Activated naive CD4-positive, alpha-beta T cell treated with anti-CD3 and anti-CD28 coated beads for 36 hours (primary cell): ENCODE measurements at regions not wholly inside any gene's neighbourhood (a gene's known extent, or its start where the extent isn't known, plus 50 kb on each side); places are given as distances from the start of the nearest gene placed in this dataset.

Experiments used
- CTCF ChIA-PET: fragments of 350-600 bp; sonication (Branson Sonifier 250); formaldehyde crosslinking; loops from one replicate; lab custom pipeline; 2021; ENCODE audit warnings: antibody characterized with exemption; lab: Charles Lee
- DNase-seq: peaks from one replicate; pipeline ENCODE4 v3.0.0-alpha.2; 2020
- H3K27ac Mint-ChIP-seq: one replicate; pipeline ENCODE4 v1.8.0; 2021; ENCODE audit warnings: mild to moderate bottlenecking, mixed read lengths
- H3K27me3 Mint-ChIP-seq: one replicate; pipeline ENCODE4 v1.8.0; 2021; ENCODE audit warnings: low read depth, mixed read lengths
- H3K36me3 Mint-ChIP-seq: one replicate; pipeline ENCODE4 v1.8.0; 2021; ENCODE audit warnings: low read depth, mixed read lengths
- H3K4me1 Mint-ChIP-seq: one replicate; pipeline ENCODE4 v1.8.0; 2021; ENCODE audit warnings: low read depth, mixed read lengths
- H3K4me3 Mint-ChIP-seq: one replicate; pipeline ENCODE4 v1.8.0; 2021; ENCODE audit warnings: mild to moderate bottlenecking, moderate library complexity, mixed read lengths
- H3K9me3 Mint-ChIP-seq: one replicate; pipeline ENCODE4 v1.8.0; 2021; ENCODE audit warnings: mixed read lengths
- intact Hi-C: fragments of 100-400 bp; cut with micrococcal nuclease; formaldehyde crosslinking; loops from one replicate; pipeline ENCODE4 v1.15.1; 2023

GRCh38 chr3:176814285-176814684, 383.0 kb downstream of the TBL1XR1 start:
- H3K4me1 Mint-ChIP-seq: no peaks in the 10 kb centered on the region
- H3K9me3 Mint-ChIP-seq: no peaks in the 10 kb centered on the region
- no peak overlapping the region for H3K27ac Mint-ChIP-seq
- intact Hi-C loops: no loop called here
- H3K4me3 Mint-ChIP-seq: no peak overlapping the region
- CTCF ChIA-PET: interaction anchor here (0.5 to 0.7 kb wide), 2 partner anchors 24 to 383 kb away, joined by 3 to 4 read pairs; no protein-coding TSS in a partner anchor
- peak; percentile 51 for DNase-seq
- H3K36me3 Mint-ChIP-seq: no peaks in the 10 kb centered on the region
- H3K27me3 Mint-ChIP-seq: peaks cover 2% of the 10 kb centered on the region

- no peaks in the 10 kb centered on the region for H3K27me3 Mint-ChIP-seq
- intact Hi-C loops: no loop called here
- H3K9me3 Mint-ChIP-seq: no peaks in the 10 kb centered on the region
- H3K4me1 Mint-ChIP-seq: no peaks in the 10 kb centered on the region
- H3K4me3 Mint-ChIP-seq: no peak overlapping the region
- no peak for DNase-seq
- no peak overlapping the region for H3K27ac Mint-ChIP-seq
- no peaks in the 10 kb centered on the region for H3K36me3 Mint-ChIP-seq
- CTCF ChIA-PET: no interaction called here
Observed at GRCh38 chr3:176807938-176808337, 389.3 kb downstream of the TBL1XR1 start.

- H3K4me1 Mint-ChIP-seq: no peaks in the 10 kb centered on the region
- no peaks in the 10 kb centered on the region for H3K9me3 Mint-ChIP-seq
Observed at GRCh38 chr3:176799675-176800074, 397.6 kb downstream of the TBL1XR1 start.

GRCh38 chr3:176798680-176799079, 398.6 kb downstream of the TBL1XR1 start:
- no peak for DNase-seq
- no peaks in the 10 kb centered on the region for H3K9me3 Mint-ChIP-seq
- no peak overlapping the region for H3K4me3 Mint-ChIP-seq
- H3K27me3 Mint-ChIP-seq: peaks cover 3% of the 10 kb centered on the region
- intact Hi-C loops: no loop called here
- CTCF ChIA-PET: no interaction called here
- H3K4me1 Mint-ChIP-seq: no peaks in the 10 kb centered on the region
- H3K27ac Mint-ChIP-seq: no peak overlapping the region
- no peaks in the 10 kb centered on the region for H3K36me3 Mint-ChIP-seq

More at GRCh38 chr3:176799675-176800074, 397.6 kb downstream of the TBL1XR1 start:
- Mint-ChIP-seq H3K27ac (no peak overlapping the region), H3K27me3 (peaks cover 3% of the 10 kb centered on the region), H3K36me3 (no peaks in the 10 kb centered on the region), H3K4me3 (no peak overlapping the region)
- DNase-seq: no peak
- CTCF ChIA-PET: no interaction called here
- intact Hi-C loops: no loop called here

- CTCF ChIA-PET: no interaction called here
- intact Hi-C loops: no loop called here
- Mint-ChIP-seq H3K27me3 (peaks cover 3% of the 10 kb centered on the region), H3K4me1 (no peaks in the 10 kb centered on the region), H3K36me3 (no peaks in the 10 kb centered on the region), H3K27ac (no peak overlapping the region), H3K9me3 (no peaks in the 10 kb centered on the region), H3K4me3 (no peak overlapping the region)
- DNase-seq: no peak
Observed at GRCh38 chr3:176796371-176796770, 400.9 kb downstream of the TBL1XR1 start.

GRCh38 chr3:176795891-176796290, 401.4 kb downstream of the TBL1XR1 start:
- Mint-ChIP-seq H3K9me3 (no peaks in the 10 kb centered on the region), H3K27ac (no peak overlapping the region), H3K4me3 (no peak overlapping the region), H3K27me3 (peaks cover 3% of the 10 kb centered on the region), H3K4me1 (no peaks in the 10 kb centered on the region), H3K36me3 (no peaks in the 10 kb centered on the region)
- no peak for DNase-seq
- CTCF ChIA-PET: no interaction called here
- intact Hi-C loops: no loop called here

GRCh38 chr3:176794406-176794805, 402.9 kb downstream of the TBL1XR1 start:
- Mint-ChIP-seq H3K27ac (no peak overlapping the region), H3K9me3 (no peaks in the 10 kb centered on the region)
- CTCF ChIA-PET: no interaction called here

GRCh38 chr3:176789947-176790346, 407.3 kb downstream of the TBL1XR1 start:
- Mint-ChIP-seq H3K27ac (no peak overlapping the region), H3K9me3 (no peaks in the 10 kb centered on the region), H3K27me3 (peaks cover 4% of the 10 kb centered on the region), H3K4me3 (no peak overlapping the region), H3K36me3 (no peaks in the 10 kb centered on the region), H3K4me1 (no peaks in the 10 kb centered on the region)
- CTCF ChIA-PET: interaction anchor here (0.7 kb wide), 1 partner anchor 24 kb away, joined by 3 read pairs; no protein-coding TSS in a partner anchor
- no peak for DNase-seq
- intact Hi-C loops: no loop called here

More at GRCh38 chr3:176794406-176794805, 402.9 kb downstream of the TBL1XR1 start:
- H3K27me3 Mint-ChIP-seq: peaks cover 3% of the 10 kb centered on the region
- no peaks in the 10 kb centered on the region for H3K36me3 Mint-ChIP-seq
- no peaks in the 10 kb centered on the region for H3K4me1 Mint-ChIP-seq
- H3K4me3 Mint-ChIP-seq: no peak overlapping the region
- no peak for DNase-seq
- intact Hi-C loops: no loop called here

- H3K36me3 Mint-ChIP-seq: no peaks in the 10 kb centered on the region
- intact Hi-C loops: no loop called here
- peaks cover 4% of the 10 kb centered on the region for H3K27me3 Mint-ChIP-seq
- H3K9me3 Mint-ChIP-seq: no peaks in the 10 kb centered on the region
- no peaks in the 10 kb centered on the region for H3K4me1 Mint-ChIP-seq
- H3K27ac Mint-ChIP-seq: no peak overlapping the region
- CTCF ChIA-PET: no interaction called here
- no peak overlapping the region for H3K4me3 Mint-ChIP-seq
- no peak for DNase-seq
Observed at GRCh38 chr3:176789281-176789705, 408.0 kb downstream of the TBL1XR1 start.

GRCh38 chr3:176787506-176787905, 409.8 kb downstream of the TBL1XR1 start:
- Mint-ChIP-seq H3K4me1 (no peaks in the 10 kb centered on the region), H3K36me3 (no peaks in the 10 kb centered on the region), H3K27me3 (peaks cover 4% of the 10 kb centered on the region), H3K27ac (no peak overlapping the region), H3K9me3 (no peaks in the 10 kb centered on the region), H3K4me3 (no peak overlapping the region)
- no peak for DNase-seq
- CTCF ChIA-PET: no interaction called here
- intact Hi-C loops: no loop called here

GRCh38 chr3:176785171-176785570, 412.1 kb downstream of the TBL1XR1 start:
- H3K9me3 Mint-ChIP-seq: no peaks in the 10 kb centered on the region
- no peak for DNase-seq
- no peaks in the 10 kb centered on the region for H3K4me1 Mint-ChIP-seq
- CTCF ChIA-PET: no interaction called here
- H3K36me3 Mint-ChIP-seq: no peaks in the 10 kb centered on the region
- peaks cover 4% of the 10 kb centered on the region for H3K27me3 Mint-ChIP-seq
- intact Hi-C loops: no loop called here
- H3K27ac Mint-ChIP-seq: no peak overlapping the region
- no peak overlapping the region for H3K4me3 Mint-ChIP-seq

- Mint-ChIP-seq H3K4me3 (no peak overlapping the region), H3K27me3 (peaks cover 3% of the 10 kb centered on the region), H3K9me3 (no peaks in the 10 kb centered on the region), H3K4me1 (no peaks in the 10 kb centered on the region), H3K27ac (no peak overlapping the region), H3K36me3 (no peaks in the 10 kb centered on the region)
- DNase-seq: no peak
- CTCF ChIA-PET: no interaction called here
- intact Hi-C loops: no loop called here
Observed at GRCh38 chr3:176780766-176781165, 416.5 kb downstream of the TBL1XR1 start.

- CTCF ChIA-PET: no interaction called here
- intact Hi-C loops: no loop called here
- H3K4me3 Mint-ChIP-seq: no peak overlapping the region
Observed at GRCh38 chr3:176776622-176777175, 420.6 kb downstream of the TBL1XR1 start.

More at GRCh38 chr3:176776622-176777175, 420.6 kb downstream of the TBL1XR1 start:
- Mint-ChIP-seq H3K36me3 (peaks cover 2% of the 10 kb centered on the region), H3K4me1 (no peaks in the 10 kb centered on the region), H3K27ac (no peak overlapping the region), H3K27me3 (no peaks in the 10 kb centered on the region), H3K9me3 (peaks cover 9% of the 10 kb centered on the region)
- no peak for DNase-seq
